HG03045 (cell line): ENCODE measurements at regions not wholly inside any gene's neighbourhood (a gene's known extent, or its start where the extent isn't known, plus 50 kb on each side); places are given as distances from the start of the nearest gene placed in this dataset.

Experiments
- ATAC-seq: cut with Tn5 transposase; IDR thresholded peaks from one replicate; pipeline ENCODE4 v1.9.1; 2021; ENCODE audit warnings: mild to moderate bottlenecking, moderate library complexity; ENCODE audit not compliant: unreplicated experiment

- no peak for ATAC-seq
Measured at GRCh38 chr2:59012234-59012633, 771.1 kb upstream of the FANCL start.

GRCh38 chr2:59008950-59009349 is 767.8 kb upstream of the FANCL start:
- no peak for ATAC-seq

GRCh38 chr2:59005836-59006615 is 764.9 kb upstream of the FANCL start:
- ATAC-seq: no peak

GRCh38 chr2:59004621-59005020 is 763.5 kb upstream of the FANCL start:
- no peak for ATAC-seq

- ATAC-seq: no peak
Measured at GRCh38 chr2:59000796-59001195, 759.7 kb upstream of the FANCL start.

- ATAC-seq: no peak
Measured at GRCh38 chr2:58992062-58992706, 751.1 kb upstream of the FANCL start.

- no peak for ATAC-seq
Measured at GRCh38 chr2:58991357-58991756, 750.2 kb upstream of the FANCL start.

- no peak for ATAC-seq
Measured at GRCh38 chr2:58985541-58985940, 744.4 kb upstream of the FANCL start.

GRCh38 chr2:58984731-58985130 is 743.6 kb upstream of the FANCL start:
- ATAC-seq: no peak

- ATAC-seq: no peak
Measured at GRCh38 chr2:58983111-58983510, 742.0 kb upstream of the FANCL start.

GRCh38 chr2:58981237-58981636 is 740.1 kb upstream of the FANCL start:
- no peak for ATAC-seq

- ATAC-seq: no peak
Measured at GRCh38 chr2:58976375-58977071, 735.4 kb upstream of the FANCL start.

- no peak for ATAC-seq
Measured at GRCh38 chr2:58974881-58975280, 733.8 kb upstream of the FANCL start.

- ATAC-seq: no peak
Measured at GRCh38 chr2:58974426-58974825, 733.3 kb upstream of the FANCL start.

- no peak for ATAC-seq
Measured at GRCh38 chr2:58973811-58974281, 732.7 kb upstream of the FANCL start.

GRCh38 chr2:58972737-58973136 is 731.6 kb upstream of the FANCL start:
- no peak for ATAC-seq

- ATAC-seq: no peak
Measured at GRCh38 chr2:58971511-58972360, 730.6 kb upstream of the FANCL start.

- ATAC-seq: no peak
Measured at GRCh38 chr2:58970365-58970764, 729.2 kb upstream of the FANCL start.

GRCh38 chr2:58968885-58969284 is 727.8 kb upstream of the FANCL start:
- ATAC-seq: no peak

- no peak for ATAC-seq
Measured at GRCh38 chr2:58967736-58968135, 726.6 kb upstream of the FANCL start.

- no peak for ATAC-seq
Measured at GRCh38 chr2:58965602-58966001, 724.5 kb upstream of the FANCL start.
